SK-N-SH treated with all-trans-retinoic acid at 6 μM for 48 hours (cell line): ENCODE measurements at regions not wholly inside any gene's neighbourhood (a gene's known extent, or its start where the extent isn't known, plus 50 kb on each side); places are given as distances from the start of the nearest gene placed in this dataset.

Source experiments
- ATAC-seq: fragments of 200-7000 bp; cut with Tn5 transposase; 3 replicates; pipeline ENCODE4 v1.9.1; 2020; ENCODE audit warnings: mild to moderate bottlenecking, moderate library complexity
- ARNTL ChIP-seq: fragments of 450-650 bp; formaldehyde crosslinking; IDR thresholded peaks from 2 replicates; pipeline ENCODE4 v1.5.0; 2020; ENCODE audit warnings: low read depth, mild to moderate bottlenecking, moderate library complexity, borderline replicate concordance
- BACH2 ChIP-seq: fragments of 250-450 bp; sonication (Bioruptor Pico); IDR thresholded peaks from 2 replicates; pipeline ENCODE4 v1.9.0; 2021; ENCODE audit warnings: mild to moderate bottlenecking, borderline replicate concordance
- CREB5 ChIP-seq: fragments of 250-450 bp; sonication (Bioruptor Pico); IDR thresholded peaks from 2 replicates; pipeline ENCODE4 v1.5.1; 2020; ENCODE audit warnings: low read depth, mild to moderate bottlenecking, moderate library complexity
- CSDC2 ChIP-seq: fragments of 250-450 bp; sonication (Bioruptor Pico); IDR thresholded peaks from 2 replicates; pipeline ENCODE4 v1.5.0; 2020; ENCODE audit warnings: mild to moderate bottlenecking, moderate library complexity
- CSRNP3 ChIP-seq: fragments of 250-450 bp; sonication (Bioruptor Pico); IDR thresholded peaks from 2 replicates; pipeline ENCODE4 v1.5.1; 2021; ENCODE audit warnings: mild to moderate bottlenecking, moderate library complexity
- ESRRG ChIP-seq: fragments of 250-450 bp; sonication (Bioruptor Pico); IDR thresholded peaks from 2 replicates; pipeline ENCODE4 v1.6.1; 2021; ENCODE audit warnings: mild to moderate bottlenecking
- GLIS3 ChIP-seq: fragments of 250-450 bp; sonication (Bioruptor Pico); IDR thresholded peaks from 2 replicates; pipeline ENCODE4 v1.5.0; 2020; ENCODE audit warnings: mild to moderate bottlenecking, moderate library complexity
- ISL1 ChIP-seq: fragments of 250-450 bp; sonication (Bioruptor Pico); IDR thresholded peaks from 2 replicates; pipeline ENCODE4 v2.1.2; 2022; ENCODE audit warnings: mild to moderate bottlenecking, moderate library complexity
- OSR1 ChIP-seq: fragments of 250-450 bp; sonication (Bioruptor Pico); IDR thresholded peaks from 2 replicates; pipeline ENCODE4 v1.8.0; 2022; ENCODE audit warnings: moderate library complexity, mild to moderate bottlenecking, inconsistent platforms
- PATZ1 ChIP-seq: fragments of 250-450 bp; sonication (Bioruptor Pico); IDR thresholded peaks from 2 replicates; pipeline ENCODE4 v1.8.0; 2020; ENCODE audit warnings: mild to moderate bottlenecking, moderate library complexity, borderline replicate concordance
- POU6F1 ChIP-seq: fragments of 250-450 bp; sonication (Bioruptor Pico); IDR thresholded peaks from 2 replicates; pipeline ENCODE4 v1.8.0; 2021; ENCODE audit warnings: low read depth, mild to moderate bottlenecking, moderate library complexity, borderline replicate concordance
- PPARA ChIP-seq: fragments of 250-450 bp; sonication (Bioruptor Pico); IDR thresholded peaks from 2 replicates; pipeline ENCODE4 v1.5.0; 2020; ENCODE audit warnings: mild to moderate bottlenecking, borderline replicate concordance
- RARB ChIP-seq: fragments of 250-450 bp; sonication (Bioruptor Pico); IDR thresholded peaks from 2 replicates; pipeline ENCODE4 v1.8.0; 2021; ENCODE audit warnings: mild to moderate bottlenecking, moderate library complexity
- SNAI2 ChIP-seq: fragments of 250-450 bp; sonication (Bioruptor Pico); IDR thresholded peaks from 2 replicates; pipeline ENCODE4 v1.5.0; 2020; ENCODE audit warnings: mild to moderate bottlenecking, moderate library complexity
- TCF4 ChIP-seq: fragments of 250-450 bp; sonication (Bioruptor Pico); IDR thresholded peaks from 2 replicates; pipeline ENCODE4 v1.8.0; 2021; ENCODE audit warnings: mild to moderate bottlenecking, moderate library complexity, borderline replicate concordance
- TOX ChIP-seq: fragments of 250-450 bp; sonication (Bioruptor Pico); IDR thresholded peaks from 2 replicates; pipeline ENCODE4 v1.8.0; 2021; ENCODE audit warnings: mild to moderate bottlenecking, moderate library complexity, borderline replicate concordance
- TSHZ2 ChIP-seq: fragments of 250-450 bp; sonication (Bioruptor Pico); IDR thresholded peaks from 2 replicates; pipeline ENCODE4 v1.5.0; 2020; ENCODE audit warnings: mild to moderate bottlenecking, moderate library complexity
- ZC3H10 ChIP-seq: fragments of 250-450 bp; sonication (Bioruptor Pico); IDR thresholded peaks from 2 replicates; pipeline ENCODE4 v1.5.1; 2021; ENCODE audit warnings: mild to moderate bottlenecking, moderate library complexity
- ZFP3 ChIP-seq: fragments of 250-450 bp; sonication (Bioruptor Pico); IDR thresholded peaks from 2 replicates; pipeline ENCODE4 v1.5.0; 2020; ENCODE audit warnings: mild to moderate bottlenecking, moderate library complexity
- ZFP30 ChIP-seq: fragments of 450-650 bp; formaldehyde crosslinking; IDR thresholded peaks from 2 replicates; pipeline ENCODE4 v1.5.0; 2022; ENCODE audit warnings: mild to moderate bottlenecking, moderate library complexity
- ZNF565 ChIP-seq: fragments of 450-650 bp; formaldehyde crosslinking; conservative IDR thresholded peaks from 2 replicates; pipeline ENCODE4 v1.5.0; 2020; ENCODE audit warnings: low read depth, mild to moderate bottlenecking, moderate library complexity
- ZNF70 ChIP-seq: fragments of 450-650 bp; formaldehyde crosslinking; IDR thresholded peaks from 2 replicates; pipeline ENCODE4 v1.5.0; 2020; ENCODE audit warnings: mild to moderate bottlenecking, moderate library complexity

- no peak for ATAC-seq
- TF ChIP-seq CREB5 (CRISPR knock-in tag) (no peak), ZNF70 (CRISPR knock-in tag) (no peak), ZC3H10 (CRISPR knock-in tag) (no peak), OSR1 (CRISPR knock-in tag) (no peak), ZNF565 (CRISPR knock-in tag) (no peak), RARB (CRISPR knock-in tag) (no peak), ARNTL (no peak), PPARA (CRISPR knock-in tag) (no peak), TOX (CRISPR knock-in tag) (no peak), ESRRG (CRISPR knock-in tag) (no peak)
Measured at GRCh38 chr3:87494264-87494663, 217.9 kb upstream of the POU1F1 start.

- TF ChIP-seq PATZ1 (CRISPR knock-in tag): no peak
- TF ChIP-seq ZNF70 (CRISPR knock-in tag): no peak
- TF ChIP-seq ZC3H10 (CRISPR knock-in tag): no peak
- no peak for TF ChIP-seq ISL1 (CRISPR knock-in tag)
- TF ChIP-seq TCF4 (CRISPR knock-in tag): no peak
- TF ChIP-seq CREB5 (CRISPR knock-in tag): no peak
- TF ChIP-seq, all 23 proteins: peak for 0
- no peak for ATAC-seq
Measured at GRCh38 chr3:87491843-87492242, 215.5 kb upstream of the POU1F1 start.

GRCh38 chr3:87489892-87490291 is 213.5 kb upstream of the POU1F1 start:
- ATAC-seq: no peak
- TF ChIP-seq PATZ1 (CRISPR knock-in tag) (no peak), BACH2 (CRISPR knock-in tag) (no peak), ZFP3 (CRISPR knock-in tag) (no peak), POU6F1 (CRISPR knock-in tag) (no peak), ZFP30 (CRISPR knock-in tag) (no peak), ZC3H10 (CRISPR knock-in tag) (no peak), SNAI2 (CRISPR knock-in tag) (no peak), ZNF70 (CRISPR knock-in tag) (no peak), TSHZ2 (no peak), CSRNP3 (CRISPR knock-in tag) (no peak), PPARA (CRISPR knock-in tag) (no peak), CSDC2 (CRISPR knock-in tag) (no peak), GLIS3 (no peak), ZNF565 (CRISPR knock-in tag) (no peak)
- TF ChIP-seq, all 23 proteins: peak for 0
